Large intestine (tissue), 3 donors: ENCODE measurements at regions not wholly inside any gene's neighbourhood (a gene's known extent, or its start where the extent isn't known, plus 50 kb on each side); places are given as distances from the start of the nearest gene placed in this dataset.

Source experiments
- DNase-seq, 2 donors: peaks; one replicate each; pipeline versions ENCODE4 v3.0.0 to v3.0.0-alpha.2; 2013
- H3K27ac ChIP-seq: one replicate; pipeline ENCODE4 v1.5.1; 2013; ENCODE audit warnings: low read length
- H3K27me3 ChIP-seq: 2 replicates; pipeline ENCODE4 v1.6.1; 2013; ENCODE audit warnings: low read length; ENCODE audit not compliant: control insufficient read depth, insufficient read depth
- H3K36me3 ChIP-seq: 2 replicates; pipeline ENCODE4 v1.6.1; 2013; ENCODE audit warnings: low read length; ENCODE audit not compliant: control insufficient read depth, insufficient read depth
- H3K4me1 ChIP-seq: one replicate; pipeline ENCODE4 v1.6.1; 2013; ENCODE audit warnings: low read length; ENCODE audit not compliant: control insufficient read depth, insufficient read depth
- H3K4me3 ChIP-seq: one replicate; pipeline ENCODE4 v1.5.1; 2013; ENCODE audit warnings: low read length
- H3K9me3 ChIP-seq: one replicate; pipeline ENCODE4 v1.6.1; 2013; ENCODE audit warnings: mild to moderate bottlenecking, low read depth, low read length, moderate library complexity; ENCODE audit not compliant: control insufficient read depth
- WGBS: methylation state at CpG from one replicate; pipeline ENCODE4 v1.1.5; 2013; ENCODE audit warnings: low lambda C conversion rate; ENCODE audit not compliant: insufficient coverage; 5-methylcytosine and 5-hydroxymethylcytosine counted together

GRCh38 chr9:582775-583174 is 258.7 kb upstream of the DMRT1 start:
- H3K4me3 ChIP-seq: no peak overlapping the region
- H3K27ac ChIP-seq: no peak overlapping the region
- H3K9me3 ChIP-seq: peaks cover 7% of the 10 kb centered on the region
- H3K27me3 ChIP-seq: no peaks in the 10 kb centered on the region
- no CpG with 5 or more reads among the region's 3 CpGs for WGBS
- peaks cover 4% of the 10 kb centered on the region for H3K4me1 ChIP-seq
- DNase-seq: no peak
- no peaks in the 10 kb centered on the region for H3K36me3 ChIP-seq

- Histone ChIP-seq H3K4me3 (no peak overlapping the region), H3K27ac (no peak overlapping the region), H3K27me3 (no peaks in the 10 kb centered on the region), H3K4me1 (peaks cover 9% of the 10 kb centered on the region), H3K36me3 (no peaks in the 10 kb centered on the region), H3K9me3 (peaks cover 4% of the 10 kb centered on the region)
- DNase-seq: no peak
- WGBS: no CpG with 5 or more reads among the region's 2 CpGs
These were observed 254.0 kb upstream of the DMRT1 start for GRCh38 chr9:587527-587926.

DNA sequence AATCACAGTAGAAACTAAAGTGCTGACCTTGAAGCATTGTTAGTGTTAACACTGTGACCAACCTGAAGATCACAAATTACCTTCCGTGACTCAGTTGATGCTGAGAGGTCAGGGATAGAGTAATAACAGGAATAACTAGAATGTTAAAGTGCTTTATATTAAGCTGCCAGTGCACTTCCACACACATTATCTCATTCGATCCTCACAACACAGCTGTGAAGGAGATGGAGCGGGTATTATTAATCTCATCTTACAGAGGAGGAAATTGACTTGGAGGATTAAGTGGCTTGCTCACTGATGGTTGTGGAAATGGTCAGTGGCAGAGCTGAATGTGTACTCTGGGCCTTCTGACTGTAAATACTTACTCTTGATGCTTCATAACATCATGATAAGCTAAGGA is 252.5 kb upstream of the DMRT1 start:
- Histone ChIP-seq H3K4me1 (peaks cover 9% of the 10 kb centered on the region), H3K9me3 (peaks cover 15% of the 10 kb centered on the region), H3K36me3 (no peaks in the 10 kb centered on the region), H3K27me3 (no peaks in the 10 kb centered on the region), H3K27ac (no peak overlapping the region), H3K4me3 (no peak overlapping the region)
- no peak for DNase-seq
- WGBS: 100% methylated on average over 1 of the region's 3 CpGs

- peaks cover 9% of the 10 kb centered on the region for H3K4me1 ChIP-seq
- peaks cover 15% of the 10 kb centered on the region for H3K9me3 ChIP-seq
- no peaks in the 10 kb centered on the region for H3K27me3 ChIP-seq
- no peak overlapping the region for H3K4me3 ChIP-seq
- no peaks in the 10 kb centered on the region for H3K36me3 ChIP-seq
- no peak for DNase-seq
- no peak overlapping the region for H3K27ac ChIP-seq
- WGBS: no CpG with 5 or more reads among the region's 3 CpGs
These were observed 251.8 kb upstream of the DMRT1 start for GRCh38 chr9:589723-590122.

DNA sequence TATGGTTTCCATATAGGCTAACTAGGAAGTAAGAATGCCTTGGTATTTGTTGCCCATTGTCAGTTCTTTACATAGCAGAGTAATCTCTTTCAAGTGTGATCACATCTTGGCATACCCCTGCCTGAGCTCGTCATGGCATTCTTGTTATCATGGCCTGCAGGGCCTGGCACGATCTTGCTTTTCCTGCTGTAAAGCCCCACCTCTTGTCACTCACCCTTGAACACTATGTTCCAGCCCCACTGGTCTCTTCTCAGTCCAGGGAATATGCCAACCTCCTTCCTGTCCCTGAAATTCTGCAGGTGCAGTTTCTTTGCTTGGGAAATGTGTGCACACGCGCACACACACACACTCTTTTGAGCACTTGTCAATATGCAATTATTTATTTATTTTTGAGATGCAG is 250.2 kb upstream of the DMRT1 start:
- peaks cover 3% of the 10 kb centered on the region for H3K36me3 ChIP-seq
- WGBS: no CpG with 5 or more reads among the region's 4 CpGs
- peaks cover 9% of the 10 kb centered on the region for H3K4me1 ChIP-seq
- no peaks in the 10 kb centered on the region for H3K27me3 ChIP-seq
- H3K9me3 ChIP-seq: peaks cover 15% of the 10 kb centered on the region
- DNase-seq: peak in 1 of 2 donors; percentile 26
- no peak overlapping the region for H3K4me3 ChIP-seq
- H3K27ac ChIP-seq: no peak overlapping the region

GRCh38 chr9:592225-592624 is 249.3 kb upstream of the DMRT1 start:
- peaks cover 5% of the 10 kb centered on the region for H3K4me1 ChIP-seq
- peaks cover 15% of the 10 kb centered on the region for H3K9me3 ChIP-seq
- H3K36me3 ChIP-seq: peaks cover 3% of the 10 kb centered on the region
- H3K27me3 ChIP-seq: no peaks in the 10 kb centered on the region
- 90% methylated on average over 3 of the region's 9 CpGs for WGBS
- H3K27ac ChIP-seq: no peak overlapping the region
- peak in 1 of 2 donors; percentile 64 for DNase-seq
- H3K4me3 ChIP-seq: no peak overlapping the region

DNA sequence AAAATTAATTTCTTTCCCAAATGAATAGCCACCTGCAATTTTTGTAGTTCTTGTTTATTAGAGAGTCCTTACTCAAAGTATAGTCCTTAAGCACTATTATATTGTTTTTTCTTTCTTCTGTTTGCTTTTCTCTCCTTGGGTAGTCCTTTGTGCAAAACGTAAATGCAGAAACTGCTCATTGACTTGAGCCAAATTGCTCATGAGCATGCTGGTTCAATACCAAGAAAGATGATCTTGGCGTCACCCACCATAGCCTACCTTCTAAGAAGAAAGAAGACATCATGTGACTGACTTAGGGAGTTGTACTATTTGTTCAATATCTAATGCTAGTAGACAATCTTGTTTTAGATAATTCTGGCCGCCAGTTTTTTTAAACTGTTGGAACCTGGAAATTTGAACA is 248.8 kb upstream of the DMRT1 start:
- H3K27me3 ChIP-seq: no peaks in the 10 kb centered on the region
- H3K27ac ChIP-seq: no peak overlapping the region
- WGBS: 100% methylated on average over 1 of the region's 3 CpGs
- peaks cover 3% of the 10 kb centered on the region for H3K36me3 ChIP-seq
- no peak overlapping the region for H3K4me3 ChIP-seq
- H3K4me1 ChIP-seq: peaks cover 5% of the 10 kb centered on the region
- DNase-seq: no peak
- peaks cover 15% of the 10 kb centered on the region for H3K9me3 ChIP-seq

GRCh38 chr9:593809-594208 is 247.7 kb upstream of the DMRT1 start:
- H3K27ac ChIP-seq: no peak overlapping the region
- H3K4me1 ChIP-seq: peaks cover 5% of the 10 kb centered on the region
- H3K9me3 ChIP-seq: peaks cover 21% of the 10 kb centered on the region
- no peak for DNase-seq
- WGBS: no CpG with 5 or more reads among the region's 2 CpGs
- no peaks in the 10 kb centered on the region for H3K27me3 ChIP-seq
- no peak overlapping the region for H3K4me3 ChIP-seq
- H3K36me3 ChIP-seq: peaks cover 3% of the 10 kb centered on the region

GRCh38 chr9:596703-597102 is 244.8 kb upstream of the DMRT1 start:
- peaks cover 3% of the 10 kb centered on the region for H3K36me3 ChIP-seq
- H3K4me3 ChIP-seq: no peak overlapping the region
- no peak for DNase-seq
- H3K27ac ChIP-seq: no peak overlapping the region
- WGBS: 83% methylated on average over 1 of the region's 2 CpGs
- no peaks in the 10 kb centered on the region for H3K4me1 ChIP-seq
- H3K27me3 ChIP-seq: no peaks in the 10 kb centered on the region
- peaks cover 21% of the 10 kb centered on the region for H3K9me3 ChIP-seq

DNA sequence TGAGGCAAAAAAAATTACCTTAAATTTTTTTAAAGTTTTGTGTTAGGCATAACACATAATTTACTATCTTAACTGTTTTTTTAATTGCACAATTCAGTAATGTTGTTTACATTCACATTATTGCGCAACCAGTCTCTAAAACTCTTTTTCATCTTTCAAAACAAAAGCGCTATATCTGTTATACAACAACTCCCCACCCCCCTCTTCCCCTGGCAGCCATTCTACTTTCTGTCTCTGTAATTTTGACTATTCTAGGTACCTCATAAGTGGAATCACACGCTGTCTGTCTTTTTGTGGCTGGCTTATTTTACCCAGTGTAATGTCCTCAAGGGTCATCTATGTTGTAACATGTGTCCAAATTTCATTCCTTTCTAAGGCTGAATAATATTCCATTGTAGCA is 241.5 kb upstream of the DMRT1 start:
- Histone ChIP-seq H3K4me3 (no peak overlapping the region), H3K4me1 (no peaks in the 10 kb centered on the region), H3K27me3 (no peaks in the 10 kb centered on the region), H3K36me3 (peaks cover 3% of the 10 kb centered on the region), H3K27ac (no peak overlapping the region), H3K9me3 (peaks cover 5% of the 10 kb centered on the region)
- no peak for DNase-seq
- whole genome bisulfite sequencing: 80% methylated on average over 1 of the region's 3 CpGs

DNA sequence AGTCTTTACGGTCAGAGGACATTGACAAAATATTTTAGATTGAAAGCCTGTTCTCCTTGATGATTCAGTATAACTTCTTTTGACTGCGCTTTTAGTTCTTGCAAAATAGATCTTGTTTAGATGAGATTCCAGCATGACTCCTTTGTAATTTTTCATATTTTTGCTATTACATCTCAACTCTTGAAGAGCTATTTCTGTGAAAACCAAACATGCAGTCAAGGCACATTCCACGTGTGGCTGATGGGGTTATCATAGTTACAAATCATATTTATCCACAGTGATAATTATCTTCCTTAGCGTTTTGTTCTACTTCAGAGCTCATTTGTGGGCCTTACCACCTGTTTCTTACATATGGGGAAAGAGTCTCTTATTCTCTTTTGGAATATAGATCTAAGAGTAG is 238.8 kb upstream of the DMRT1 start:
- Histone ChIP-seq H3K4me1 (no peaks in the 10 kb centered on the region), H3K27me3 (no peaks in the 10 kb centered on the region), H3K36me3 (no peaks in the 10 kb centered on the region), H3K4me3 (no peak overlapping the region), H3K9me3 (peaks cover 5% of the 10 kb centered on the region), H3K27ac (peak overlapping the region; percentile 40)
- no peak for DNase-seq
- 71% methylated on average over 3 of the region's 4 CpGs for WGBS
